DOHH2 (cell line): ENCODE measurements at regions not wholly inside any gene's neighbourhood (a gene's known extent, or its start where the extent isn't known, plus 50 kb on each side); places are given as distances from the start of the nearest gene placed in this dataset.

Source experiments
- H3F3A ChIP-seq: fragments of 200-600 bp; sonication (generic), shearing (Covaris generic); 2 replicates; pipeline ENCODE4 v1.6.0; 2016; ENCODE audit warnings: antibody characterized with exemption, mild to moderate bottlenecking; ENCODE audit not compliant: control insufficient read depth, insufficient read depth
- H3K27ac ChIP-seq: fragments of 200-600 bp; sonication (generic); 2 replicates; pipeline ENCODE4 v1.5.1; 2014; ENCODE audit warnings: low read depth, mild to moderate bottlenecking, low read length, moderate library complexity
- H3K27me3 ChIP-seq: fragments of 200-600 bp; sonication (generic); 2 replicates; pipeline ENCODE4 v1.6.1; 2014; ENCODE audit warnings: mild to moderate bottlenecking, low read length, mixed read lengths; ENCODE audit not compliant: control insufficient read depth
- H3K36me3 ChIP-seq: fragments of 200-600 bp; sonication (generic); 2 replicates; pipeline ENCODE4 v1.6.1; 2014; ENCODE audit warnings: mild to moderate bottlenecking, low read length, moderate library complexity, mixed read lengths; ENCODE audit not compliant: control insufficient read depth
- H3K4me1 ChIP-seq: fragments of 200-600 bp; sonication (generic); 2 replicates; pipeline ENCODE4 v1.6.1; 2014; ENCODE audit warnings: mild to moderate bottlenecking, low read length, mixed read lengths; ENCODE audit not compliant: control insufficient read depth
- H3K4me2 ChIP-seq: fragments of 200-600 bp; sonication (generic); 2 replicates; pipeline ENCODE4 v1.6.0; 2014; ENCODE audit warnings: mild to moderate bottlenecking, low read length, moderate library complexity
- H3K4me3 ChIP-seq: fragments of 200-600 bp; sonication (generic); 2 replicates; pipeline ENCODE4 v1.5.1; 2014; ENCODE audit warnings: mild to moderate bottlenecking, low read length, mixed read lengths
- H3K79me2 ChIP-seq: fragments of 200-600 bp; sonication (generic); 2 replicates; pipeline ENCODE4 v1.6.1; 2014; ENCODE audit warnings: mild to moderate bottlenecking, low read length, mixed read lengths; ENCODE audit not compliant: control insufficient read depth
- H3K9me2 ChIP-seq: fragments of 200-600 bp; sonication (generic); replicated peaks from 2 replicates; pipeline ENCODE4 v1.6.1; 2014; ENCODE audit warnings: mild to moderate bottlenecking, low read length, mixed read lengths; ENCODE audit not compliant: control insufficient read depth
- H3K9me3 ChIP-seq: fragments of 200-600 bp; sonication (generic); 2 replicates; pipeline ENCODE4 v1.6.1; 2014; ENCODE audit warnings: antibody characterized with exemption, low read length, mixed read lengths; ENCODE audit not compliant: control insufficient read depth, insufficient read depth
- H4K20me1 ChIP-seq: fragments of 200-600 bp; sonication (generic); 2 replicates; pipeline ENCODE4 v1.6.0; 2014; ENCODE audit warnings: low read depth, mild to moderate bottlenecking, antibody characterized with exemption, low read length, moderate library complexity; ENCODE audit not compliant: control insufficient read depth, insufficient read depth
- CTCF ChIP-seq: fragments of 200-600 bp; sonication (generic); IDR thresholded peaks from one replicate; pipeline ENCODE4 v1.5.1; 2014; ENCODE audit warnings: antibody characterized with exemption, mild to moderate bottlenecking, low read depth, low read length; ENCODE audit not compliant: poor library complexity, severe bottlenecking
- EZH2phosphoT487 ChIP-seq: fragments of 200-600 bp; sonication (generic); IDR thresholded peaks from 2 replicates; pipeline ENCODE4 v1.6.1; 2017; ENCODE audit warnings: borderline replicate concordance, mild to moderate bottlenecking, antibody characterized with exemption, low read length, moderate library complexity, mixed read lengths

GRCh38 chr5:39648085-39648847 is 223.5 kb upstream of the DAB2 start:
- no peak overlapping the region for H3K27ac ChIP-seq
- no peaks in the 10 kb centered on the region for H3F3A ChIP-seq
- H3K9me2 ChIP-seq: no peaks in the 10 kb centered on the region
- H3K36me3 ChIP-seq: no peaks in the 10 kb centered on the region
- H3K27me3 ChIP-seq: no peaks in the 10 kb centered on the region
- H3K4me2 ChIP-seq: no peak overlapping the region
- no peak for TF ChIP-seq EZH2phosphoT487
- TF ChIP-seq CTCF: no peak
- H3K9me3 ChIP-seq: no peaks in the 10 kb centered on the region
- H3K4me3 ChIP-seq: no peak overlapping the region
- no peaks in the 10 kb centered on the region for H3K4me1 ChIP-seq
- H3K79me2 ChIP-seq: no peaks in the 10 kb centered on the region
- no peaks in the 10 kb centered on the region for H4K20me1 ChIP-seq

- no peak overlapping the region for H3K27ac ChIP-seq
- H3K9me3 ChIP-seq: no peaks in the 10 kb centered on the region
- no peaks in the 10 kb centered on the region for H3K36me3 ChIP-seq
- H3K4me1 ChIP-seq: no peaks in the 10 kb centered on the region
- no peak overlapping the region for H3K4me2 ChIP-seq
- H3K79me2 ChIP-seq: no peaks in the 10 kb centered on the region
- H3K27me3 ChIP-seq: no peaks in the 10 kb centered on the region
- no peak for TF ChIP-seq CTCF
- no peaks in the 10 kb centered on the region for H3K9me2 ChIP-seq
- no peaks in the 10 kb centered on the region for H4K20me1 ChIP-seq
- no peaks in the 10 kb centered on the region for H3F3A ChIP-seq
- no peak overlapping the region for H3K4me3 ChIP-seq
Observed at GRCh38 chr5:39640552-39640951, 215.8 kb upstream of the DAB2 start.

GRCh38 chr5:39639618-39640089 is 214.9 kb upstream of the DAB2 start:
- Histone ChIP-seq H3K4me3 (no peak overlapping the region), H4K20me1 (no peaks in the 10 kb centered on the region), H3K36me3 (no peaks in the 10 kb centered on the region), H3K27me3 (no peaks in the 10 kb centered on the region), H3K27ac (no peak overlapping the region), H3K4me1 (no peaks in the 10 kb centered on the region), H3K9me2 (no peaks in the 10 kb centered on the region), H3K4me2 (no peak overlapping the region), H3F3A (no peaks in the 10 kb centered on the region), H3K9me3 (no peaks in the 10 kb centered on the region), H3K79me2 (no peaks in the 10 kb centered on the region)
- TF ChIP-seq CTCF (no peak), EZH2phosphoT487 (no peak)
